Mammary epithelial cell (primary cell): ENCODE measurements at regions not wholly inside any gene's neighbourhood (a gene's known extent, or its start where the extent isn't known, plus 50 kb on each side); places are given as distances from the start of the nearest gene placed in this dataset.

Source experiments
- EZH2 ChIP-seq: IDR thresholded peaks from 2 replicates; pipeline ENCODE4 v1.6.1; 2012; ENCODE audit warnings: low read length, inconsistent platforms, borderline replicate concordance
- TF ChIP-seq, protein P1 (sequence below), 2 donors: IDR thresholded peaks in 1 of 2; conservative IDR thresholded peaks in 1 of 2; 2 replicates each; pipeline ENCODE4 v1.5.1; 2011 to 2012; ENCODE audit warnings: inconsistent platforms in 2 of 2, low read length in 2 of 2, mild to moderate bottlenecking in 2 of 2, control low read depth in 1 of 2, low read depth in 1 of 2; ENCODE audit not compliant: insufficient read depth in 1 of 2; ENCODE audit errors: extremely low read depth in 1 of 2

DNA sequence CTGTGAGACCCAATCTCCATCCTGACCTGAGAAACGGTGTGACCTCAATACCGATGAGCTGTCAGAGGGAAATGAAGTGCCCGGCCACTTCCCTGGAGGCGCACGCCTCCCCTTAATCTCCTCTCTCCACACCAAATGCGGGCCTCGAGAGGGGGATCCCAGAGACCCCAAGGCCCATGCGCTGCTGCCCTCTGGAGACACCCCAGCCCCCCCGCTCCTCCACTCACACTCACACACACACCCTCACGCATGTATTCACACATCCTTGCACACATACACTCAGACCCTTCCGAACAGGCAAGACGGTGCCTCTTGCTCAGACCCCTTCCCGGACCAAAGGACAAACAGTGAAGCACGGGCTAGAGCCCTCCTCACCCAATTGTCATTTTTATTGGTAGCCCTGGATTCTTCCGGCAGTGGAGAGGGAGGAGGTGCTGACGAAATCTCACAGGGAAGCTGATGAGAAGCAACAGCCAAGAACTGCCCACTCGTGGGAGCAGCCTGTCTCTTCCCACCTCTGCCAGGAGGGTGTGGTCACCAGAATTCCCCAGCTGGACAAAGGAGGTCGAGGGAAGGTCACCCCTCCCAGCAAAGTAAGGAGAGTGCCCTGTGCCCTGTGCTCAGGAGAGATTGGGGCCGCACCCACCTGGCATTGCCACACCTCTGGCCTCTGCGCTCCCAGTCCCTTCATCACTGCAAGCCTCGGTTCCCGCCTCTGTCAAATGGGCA, 136.0 kb upstream of the TNRC6C start:
- no peak for TF ChIP-seq EZH2
- TF ChIP-seq, protein P1, sequence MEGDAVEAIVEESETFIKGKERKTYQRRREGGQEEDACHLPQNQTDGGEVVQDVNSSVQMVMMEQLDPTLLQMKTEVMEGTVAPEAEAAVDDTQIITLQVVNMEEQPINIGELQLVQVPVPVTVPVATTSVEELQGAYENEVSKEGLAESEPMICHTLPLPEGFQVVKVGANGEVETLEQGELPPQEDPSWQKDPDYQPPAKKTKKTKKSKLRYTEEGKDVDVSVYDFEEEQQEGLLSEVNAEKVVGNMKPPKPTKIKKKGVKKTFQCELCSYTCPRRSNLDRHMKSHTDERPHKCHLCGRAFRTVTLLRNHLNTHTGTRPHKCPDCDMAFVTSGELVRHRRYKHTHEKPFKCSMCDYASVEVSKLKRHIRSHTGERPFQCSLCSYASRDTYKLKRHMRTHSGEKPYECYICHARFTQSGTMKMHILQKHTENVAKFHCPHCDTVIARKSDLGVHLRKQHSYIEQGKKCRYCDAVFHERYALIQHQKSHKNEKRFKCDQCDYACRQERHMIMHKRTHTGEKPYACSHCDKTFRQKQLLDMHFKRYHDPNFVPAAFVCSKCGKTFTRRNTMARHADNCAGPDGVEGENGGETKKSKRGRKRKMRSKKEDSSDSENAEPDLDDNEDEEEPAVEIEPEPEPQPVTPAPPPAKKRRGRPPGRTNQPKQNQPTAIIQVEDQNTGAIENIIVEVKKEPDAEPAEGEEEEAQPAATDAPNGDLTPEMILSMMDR (conservative IDR thresholded peaks at IDR 0.05 in 1 of 2, IDR thresholded peaks at IDR 0.05 in 1 of 2; ENCODE audit: extremely low read depth in 1 of 2, insufficient read depth in 1 of 2, low read depth in 1 of 2, low read length in 2 of 2), result no peak
